Peyer's patch (tissue), 4 donors: ENCODE measurements at regions not wholly inside any gene's neighbourhood (a gene's known extent, or its start where the extent isn't known, plus 50 kb on each side); places are given as distances from the start of the nearest gene placed in this dataset.

Experiments used
- POLR2A ChIP-seq, 2 donors: fragments of 450-650 bp; IDR thresholded peaks; one replicate each; pipeline ENCODE4 v1.5.1; 2017; ENCODE audit warnings: antibody characterized with exemption in 2 of 2, mild to moderate bottlenecking in 2 of 2, moderate library complexity in 2 of 2
- TF ChIP-seq, protein P1 (sequence below), 6 experiments: fragments of 450-650 bp in 4 of 6; fragments of 200-600 bp in 2 of 6; sonication (generic) in 1 of 6; IDR thresholded peaks; one replicate each; pipeline ENCODE4 v1.5.1; 2017 to 2019; ENCODE audit warnings: antibody characterized with exemption in 6 of 6, mild to moderate bottlenecking in 3 of 6, moderate library complexity in 1 of 6

DNA sequence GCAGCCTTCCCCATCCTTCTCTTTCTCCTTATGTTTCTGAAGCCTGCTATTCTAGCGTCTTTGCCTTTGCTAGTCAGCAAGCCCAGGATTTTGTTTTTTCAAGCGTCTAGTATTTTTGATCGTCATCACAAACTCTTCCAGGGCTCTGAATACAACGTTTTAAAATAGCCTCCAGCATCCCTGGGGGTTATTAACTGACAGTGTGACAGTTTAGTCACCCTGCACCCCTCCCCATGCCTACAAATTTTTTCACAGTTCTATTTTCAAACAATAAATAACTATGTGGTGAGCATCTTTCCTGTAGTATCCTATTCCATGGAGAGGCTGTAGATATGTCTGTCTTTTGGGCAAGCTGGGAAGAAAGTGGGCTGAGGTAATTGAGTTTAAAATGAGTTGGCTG, 280.9 kb downstream of the MAP2K4 start:
- TF ChIP-seq, protein P1, sequence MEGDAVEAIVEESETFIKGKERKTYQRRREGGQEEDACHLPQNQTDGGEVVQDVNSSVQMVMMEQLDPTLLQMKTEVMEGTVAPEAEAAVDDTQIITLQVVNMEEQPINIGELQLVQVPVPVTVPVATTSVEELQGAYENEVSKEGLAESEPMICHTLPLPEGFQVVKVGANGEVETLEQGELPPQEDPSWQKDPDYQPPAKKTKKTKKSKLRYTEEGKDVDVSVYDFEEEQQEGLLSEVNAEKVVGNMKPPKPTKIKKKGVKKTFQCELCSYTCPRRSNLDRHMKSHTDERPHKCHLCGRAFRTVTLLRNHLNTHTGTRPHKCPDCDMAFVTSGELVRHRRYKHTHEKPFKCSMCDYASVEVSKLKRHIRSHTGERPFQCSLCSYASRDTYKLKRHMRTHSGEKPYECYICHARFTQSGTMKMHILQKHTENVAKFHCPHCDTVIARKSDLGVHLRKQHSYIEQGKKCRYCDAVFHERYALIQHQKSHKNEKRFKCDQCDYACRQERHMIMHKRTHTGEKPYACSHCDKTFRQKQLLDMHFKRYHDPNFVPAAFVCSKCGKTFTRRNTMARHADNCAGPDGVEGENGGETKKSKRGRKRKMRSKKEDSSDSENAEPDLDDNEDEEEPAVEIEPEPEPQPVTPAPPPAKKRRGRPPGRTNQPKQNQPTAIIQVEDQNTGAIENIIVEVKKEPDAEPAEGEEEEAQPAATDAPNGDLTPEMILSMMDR (IDR thresholded peaks at IDR 0.05) = no peak
- no peak for TF ChIP-seq POLR2A (IDR thresholded peaks at IDR 0.05)
